ENCODE measurements at regions not wholly inside any gene's neighbourhood (a gene's known extent, or its start where the extent isn't known, plus 50 kb on each side); places are given as distances from the start of the nearest gene placed in this dataset.

GRCh38 chr12:111041091-111041490 is 120.7 kb upstream of the MYL2 start:
- 80% methylated on average over 1 of the region's 2 CpGs for WGBS (ENCODE audit: insufficient coverage)
- H3K9me3 ChIP-seq (ENCODE audit: control extremely low read depth in 1 of 3, control insufficient read depth in 2 of 3, insufficient read depth in 1 of 3, low read length in 2 of 3) = peaks cover 0 to 6% (median 0%) of the 10 kb centered on the region in 3 donors
- no peak for TF ChIP-seq CTCF (IDR thresholded peaks at IDR 0.05)
- no peak for TF ChIP-seq EZH2 (IDR thresholded peaks at IDR 0.05; ENCODE audit: borderline replicate concordance, insufficient read depth, low read depth, low read length, poor library complexity, severe bottlenecking)
- no peaks in the 10 kb centered on the region for H4K20me1 ChIP-seq (ENCODE audit: control insufficient read depth, insufficient read depth, low read length, poor library complexity, severe bottlenecking)
- CTCF ChIA-PET = no interaction called here
- DNase-seq = no peak
- POLR2A ChIA-PET = no interaction called here
- intact Hi-C loops (cut with micrococcal nuclease) = no loop called here
- no peak overlapping the region for H3K9ac ChIP-seq (ENCODE audit: low read length)
- H3K36me3 ChIP-seq (replicated peaks in 1 of 2; ENCODE audit: control extremely low read depth in 1 of 2, control insufficient read depth in 1 of 2, extremely low read depth in 1 of 2, insufficient read depth in 2 of 2, low read length in 1 of 2) = no peaks in the 10 kb centered on the region
- no peak for ATAC-seq (ENCODE audit: low read depth)
- H3K4me3 ChIP-seq (ENCODE audit: control extremely low read depth in 1 of 5, extremely low read depth in 1 of 5, insufficient read depth in 1 of 5, low read depth in 2 of 5, low read length in 4 of 5) = no peak overlapping the region
- no peak overlapping the region for H3K27ac ChIP-seq (ENCODE audit: low read length in 2 of 2)
- H3K27me3 ChIP-seq (replicated peaks in 1 of 4; ENCODE audit: control extremely low read depth in 1 of 4, control insufficient read depth in 3 of 4, insufficient read depth in 4 of 4, low read length in 3 of 4) = peaks cover 0 to 32% (median 8%) of the 10 kb centered on the region in 4 experiments
- H2AFZ ChIP-seq (ENCODE audit: insufficient read depth, low read depth, low read length, poor library complexity, severe bottlenecking) = no peak overlapping the region
- H3K79me2 ChIP-seq (ENCODE audit: control insufficient read depth, insufficient read depth, low read length) = no peaks in the 10 kb centered on the region
- peaks cover 38% of the 10 kb centered on the region for H3K27me3 Mint-ChIP-seq
- H3K4me1 Mint-ChIP-seq = peaks cover 5% of the 10 kb centered on the region
- H3K4me1 ChIP-seq (ENCODE audit: control insufficient read depth in 2 of 2, insufficient read depth in 2 of 2, low read length in 2 of 2) = peaks cover 0 to 4% of the 10 kb centered on the region in 2 donors
- no peaks in the 10 kb centered on the region for H3K9me3 Mint-ChIP-seq (ENCODE audit: insufficient read depth)
- H3K4me2 ChIP-seq (replicated peaks; ENCODE audit: low read depth, low read length, poor library complexity, severe bottlenecking) = no peak overlapping the region
- no peak overlapping the region for H3K4me3 Mint-ChIP-seq
- H3K27ac Mint-ChIP-seq = no peak overlapping the region

- ATAC-seq (ENCODE audit: low read depth) = no peak
- Mint-ChIP-seq H3K27ac (no peak overlapping the region), H3K27me3 (peaks cover 42% of the 10 kb centered on the region), H3K4me1 (peaks cover 9% of the 10 kb centered on the region), H3K9me3 (ENCODE audit: insufficient read depth) (no peaks in the 10 kb centered on the region), H3K4me3 (no peak overlapping the region)
- H3K4me1 ChIP-seq (ENCODE audit: control insufficient read depth in 2 of 2, insufficient read depth in 2 of 2, low read length in 2 of 2) = peaks cover 3 to 6% of the 10 kb centered on the region in 2 donors
- POLR2A ChIA-PET = no interaction called here
- intact Hi-C loops (cut with micrococcal nuclease) = no loop called here
- CTCF ChIA-PET = no interaction called here
- DNase-seq = no peak
- H3K4me3 ChIP-seq (ENCODE audit: control extremely low read depth in 1 of 5, extremely low read depth in 1 of 5, insufficient read depth in 1 of 5, low read depth in 2 of 5, low read length in 4 of 5) = no peak overlapping the region
- no peak overlapping the region for H3K4me2 ChIP-seq (replicated peaks; ENCODE audit: low read depth, low read length, poor library complexity, severe bottlenecking)
- TF ChIP-seq CTCF (IDR thresholded peaks at IDR 0.05) (no peak), EZH2 (IDR thresholded peaks at IDR 0.05; ENCODE audit: borderline replicate concordance, insufficient read depth, low read depth, low read length, poor library complexity, severe bottlenecking) (no peak)
- no peaks in the 10 kb centered on the region for H4K20me1 ChIP-seq (ENCODE audit: control insufficient read depth, insufficient read depth, low read length, poor library complexity, severe bottlenecking)
- no peak overlapping the region for H3K9ac ChIP-seq (ENCODE audit: low read length)
- H3K79me2 ChIP-seq (ENCODE audit: control insufficient read depth, insufficient read depth, low read length) = no peaks in the 10 kb centered on the region
- H3K9me3 ChIP-seq (ENCODE audit: control extremely low read depth in 1 of 3, control insufficient read depth in 2 of 3, insufficient read depth in 1 of 3, low read length in 2 of 3) = peaks cover 0 to 6% (median 0%) of the 10 kb centered on the region in 3 donors
- H3K27ac ChIP-seq (ENCODE audit: low read length in 2 of 2) = no peak overlapping the region
- no peak overlapping the region for H2AFZ ChIP-seq (ENCODE audit: insufficient read depth, low read depth, low read length, poor library complexity, severe bottlenecking)
- H3K36me3 ChIP-seq (replicated peaks in 1 of 2; ENCODE audit: control extremely low read depth in 1 of 2, control insufficient read depth in 1 of 2, extremely low read depth in 1 of 2, insufficient read depth in 2 of 2, low read length in 1 of 2) = no peaks in the 10 kb centered on the region
- H3K27me3 ChIP-seq (replicated peaks in 1 of 4; ENCODE audit: control extremely low read depth in 1 of 4, control insufficient read depth in 3 of 4, insufficient read depth in 4 of 4, low read length in 3 of 4) = peaks cover 0 to 36% (median 9%) of the 10 kb centered on the region in 4 experiments
- WGBS (ENCODE audit: insufficient coverage) = no CpG with 5 or more reads among the region's 3 CpGs
Measured at GRCh38 chr12:111040690-111041089, 120.3 kb upstream of the MYL2 start.
